ENCODE measurements at regions not wholly inside any gene's neighbourhood (a gene's known extent, or its start where the extent isn't known, plus 50 kb on each side); places are given as distances from the start of the nearest gene placed in this dataset.
A peak's percentile ranks its signal among the peaks of the same experiment; 100 is the strongest.

- no peak for DNase-seq
Observed at GRCh38 chrX:126489116-126489695, 63.4 kb downstream of the DCAF12L1 start.

DNA sequence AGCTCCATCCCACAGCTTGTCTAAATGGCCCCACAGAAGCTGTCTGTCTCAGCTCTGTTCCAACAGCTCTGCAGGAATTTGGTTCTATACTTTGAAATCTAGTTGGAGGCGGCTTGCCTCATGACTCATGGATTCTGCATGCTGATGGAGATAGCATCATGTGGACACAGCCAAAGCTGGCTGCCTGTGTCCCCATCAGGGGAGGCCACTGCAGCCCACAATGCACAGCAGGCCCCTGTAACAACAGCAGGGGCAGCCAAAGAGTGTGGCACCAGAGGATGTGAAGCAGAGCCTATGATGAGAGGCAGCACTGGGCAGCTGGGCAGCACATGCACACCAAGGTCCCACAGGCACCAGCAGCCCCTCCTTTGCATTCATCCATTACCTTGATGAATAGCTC lies 67.2 kb downstream of the DCAF12L1 start:
- DNase-seq, result no peak

DNA sequence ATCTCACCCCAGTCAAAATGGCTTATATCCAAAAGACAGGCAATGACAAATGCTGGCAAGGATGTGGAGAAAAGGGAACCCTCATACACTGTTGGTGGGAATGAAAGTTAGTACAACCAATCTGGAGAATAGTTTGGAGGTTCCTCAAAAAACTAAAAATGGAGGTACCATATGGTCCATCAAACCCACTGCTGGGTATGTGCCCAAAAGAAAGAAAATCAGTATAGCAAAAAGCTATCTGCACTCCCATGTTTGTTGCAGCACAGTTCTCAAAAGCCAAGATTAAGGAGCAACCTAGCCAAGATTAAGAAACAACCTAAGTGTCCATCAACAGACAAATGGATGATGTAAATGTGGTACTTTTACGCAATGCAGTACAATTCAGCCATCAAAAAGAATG lies 70.7 kb downstream of the DCAF12L1 start:
- no peak for DNase-seq

DNA sequence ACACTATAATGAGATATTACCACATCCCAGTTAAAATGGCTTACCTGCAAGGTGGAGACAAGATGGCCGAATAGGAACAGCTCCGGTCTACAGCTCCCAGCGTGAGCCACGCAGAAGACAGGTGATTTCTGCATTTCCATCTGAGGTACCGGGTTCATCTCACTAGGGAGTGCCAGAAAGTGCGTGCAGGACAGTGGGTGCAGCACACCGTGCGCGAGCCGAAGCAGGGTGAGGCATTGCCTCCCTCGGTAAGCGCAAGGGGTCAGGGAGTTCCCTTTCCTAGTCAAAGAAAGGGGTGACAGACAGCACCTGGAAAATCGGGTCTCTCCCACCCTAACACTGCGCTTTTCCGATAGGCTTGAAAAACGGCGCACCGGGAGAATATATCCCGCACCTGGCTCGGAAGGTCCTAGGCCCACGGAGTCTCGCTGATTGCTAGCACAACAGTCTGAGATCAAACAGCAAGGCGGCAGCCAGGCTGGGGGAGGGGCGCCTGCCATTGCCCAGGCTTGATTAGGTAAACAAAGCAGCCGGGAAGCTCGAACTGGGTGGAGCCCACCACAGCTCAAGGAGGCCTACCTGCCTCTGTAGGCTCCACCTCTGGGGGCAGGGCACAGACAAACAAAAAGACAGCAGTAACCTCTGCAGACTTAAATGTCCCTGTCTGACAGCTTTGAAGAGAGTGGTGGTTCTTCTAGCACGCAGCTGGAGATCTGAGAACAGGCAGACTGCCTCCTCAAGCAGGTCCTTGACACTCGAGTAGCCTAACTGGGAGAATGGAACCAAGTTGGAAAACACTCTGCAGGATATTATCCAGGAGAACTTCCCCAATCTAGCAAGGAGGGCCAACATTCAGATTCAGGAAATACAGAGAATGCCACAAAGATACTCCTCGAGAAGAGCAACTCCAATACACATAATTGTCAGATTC lies 92.5 kb downstream of the DCAF12L1 start:
- peak; percentile 4 for DNase-seq

- DNase-seq, result no peak
Observed at GRCh38 chrX:126456136-126456535, 96.5 kb downstream of the DCAF12L1 start.

DNA sequence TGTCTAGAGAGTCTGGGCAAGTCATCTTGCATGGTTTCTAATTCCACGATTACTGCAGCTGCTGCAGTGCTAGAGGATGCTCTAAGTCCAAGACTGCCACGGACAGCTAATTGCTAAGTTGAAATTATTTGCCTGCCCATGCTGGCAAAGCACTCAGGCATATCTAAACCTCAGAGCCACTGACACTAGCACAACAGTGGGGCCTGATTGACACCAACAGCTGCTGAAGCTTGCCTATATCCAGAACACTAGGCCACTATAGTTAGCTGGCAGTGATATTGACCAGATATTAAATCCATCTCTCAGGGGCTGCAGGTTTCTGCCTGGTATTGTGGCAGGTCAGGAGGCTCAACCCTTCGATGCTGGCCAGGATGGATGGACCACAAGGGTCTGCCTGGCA lies 103.9 kb downstream of the DCAF12L1 start:
- DNase-seq, result no peak

Data from NCI-H146 (cell line).